Left ventricle myocardium inferior (tissue), 1 donor: ENCODE measurements at regions not wholly inside any gene's neighbourhood (a gene's known extent, or its start where the extent isn't known, plus 50 kb on each side); places are given as distances from the start of the nearest gene placed in this dataset.

Experiments used
- DNase-seq: peaks from one replicate; pipeline ENCODE4 v3.0.0-alpha.2; 2020
- H3K27ac ChIP-seq: fragments of 200-600 bp; replicated peaks from 2 replicates; pipeline ENCODE4 v1.8.0; 2021
- H3K27me3 ChIP-seq: fragments of 200-600 bp; 2 replicates; pipeline ENCODE4 v1.8.0; 2021; ENCODE audit warnings: low read depth
- H3K36me3 ChIP-seq: fragments of 200-600 bp; 2 replicates; pipeline ENCODE4 v1.8.0; 2021
- H3K4me1 ChIP-seq: fragments of 200-600 bp; 2 replicates; pipeline ENCODE4 v1.8.0; 2021
- H3K4me3 ChIP-seq: fragments of 200-600 bp; 2 replicates; pipeline ENCODE4 v1.8.0; 2021; ENCODE audit warnings: mild to moderate bottlenecking, moderate library complexity
- H3K9me3 ChIP-seq: fragments of 200-600 bp; replicated peaks from 2 replicates; pipeline ENCODE4 v1.8.0; 2021
- intact Hi-C: fragments of 100-400 bp; cut with micrococcal nuclease; formaldehyde crosslinking; loops from one replicate; pipeline ENCODE4 v1.11.0; 2022
- TF ChIP-seq, protein P1 (sequence below): fragments of 200-600 bp; IDR thresholded peaks from 2 replicates; pipeline ENCODE4 v1.8.0; 2021; ENCODE audit warnings: antibody characterized with exemption, mild to moderate bottlenecking, borderline replicate concordance
- donor health status: DM: no; HTN: yes; CAD: no; lungs with severe emphysema.

DNA sequence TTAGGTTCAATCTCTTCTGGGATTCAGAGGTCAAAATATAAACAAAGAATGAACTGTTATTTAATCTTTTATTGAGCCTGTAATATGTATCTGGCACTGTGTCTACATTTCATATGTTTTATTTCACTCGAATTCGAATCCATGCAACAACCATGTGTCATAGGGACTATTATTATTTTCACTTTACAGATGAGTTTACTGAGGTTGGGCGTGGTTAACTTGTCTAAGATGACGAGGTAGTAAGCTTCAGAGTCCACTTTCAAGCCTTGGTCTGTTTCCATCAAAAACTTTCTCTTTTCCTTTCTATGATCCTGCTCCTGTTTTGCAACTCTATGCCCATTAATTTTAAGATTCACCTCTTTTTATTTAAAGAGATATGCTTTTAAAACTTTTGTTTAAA is 55.2 kb upstream of the DMAC1 start:
- Histone ChIP-seq H3K4me1 (no peaks in the 10 kb centered on the region), H3K27ac (no peak overlapping the region), H3K4me3 (no peak overlapping the region), H3K27me3 (no peaks in the 10 kb centered on the region), H3K9me3 (no peaks in the 10 kb centered on the region), H3K36me3 (no peaks in the 10 kb centered on the region)
- TF ChIP-seq, protein P1, sequence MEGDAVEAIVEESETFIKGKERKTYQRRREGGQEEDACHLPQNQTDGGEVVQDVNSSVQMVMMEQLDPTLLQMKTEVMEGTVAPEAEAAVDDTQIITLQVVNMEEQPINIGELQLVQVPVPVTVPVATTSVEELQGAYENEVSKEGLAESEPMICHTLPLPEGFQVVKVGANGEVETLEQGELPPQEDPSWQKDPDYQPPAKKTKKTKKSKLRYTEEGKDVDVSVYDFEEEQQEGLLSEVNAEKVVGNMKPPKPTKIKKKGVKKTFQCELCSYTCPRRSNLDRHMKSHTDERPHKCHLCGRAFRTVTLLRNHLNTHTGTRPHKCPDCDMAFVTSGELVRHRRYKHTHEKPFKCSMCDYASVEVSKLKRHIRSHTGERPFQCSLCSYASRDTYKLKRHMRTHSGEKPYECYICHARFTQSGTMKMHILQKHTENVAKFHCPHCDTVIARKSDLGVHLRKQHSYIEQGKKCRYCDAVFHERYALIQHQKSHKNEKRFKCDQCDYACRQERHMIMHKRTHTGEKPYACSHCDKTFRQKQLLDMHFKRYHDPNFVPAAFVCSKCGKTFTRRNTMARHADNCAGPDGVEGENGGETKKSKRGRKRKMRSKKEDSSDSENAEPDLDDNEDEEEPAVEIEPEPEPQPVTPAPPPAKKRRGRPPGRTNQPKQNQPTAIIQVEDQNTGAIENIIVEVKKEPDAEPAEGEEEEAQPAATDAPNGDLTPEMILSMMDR: no peak
- no peak for DNase-seq
- intact Hi-C loops: no loop called here
